HG02642 (cell line): ENCODE measurements at regions not wholly inside any gene's neighbourhood (a gene's known extent, or its start where the extent isn't known, plus 50 kb on each side); places are given as distances from the start of the nearest gene placed in this dataset.

Experiments used
- ATAC-seq: cut with Tn5 transposase; IDR thresholded peaks from one replicate; pipeline ENCODE4 v1.9.1; 2021; ENCODE audit warnings: mild to moderate bottlenecking; ENCODE audit not compliant: unreplicated experiment, poor library complexity

DNA sequence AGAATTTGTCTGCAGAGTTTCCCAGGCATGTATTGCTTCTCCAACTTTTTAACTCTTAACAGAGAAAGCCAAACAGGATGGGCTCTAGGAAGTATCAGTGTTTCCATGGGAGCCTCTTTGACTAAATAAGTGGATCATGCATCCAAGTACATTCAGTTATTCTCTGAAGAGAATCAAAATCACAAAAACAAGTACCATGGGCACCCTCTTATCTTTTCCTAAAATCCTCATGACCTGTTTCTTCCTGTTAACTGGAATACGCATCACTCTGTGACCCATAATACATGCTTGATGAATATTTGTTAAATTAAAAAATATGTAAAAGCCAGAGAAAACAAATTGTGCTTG is 186.9 kb upstream of the MGMT start:
- ATAC-seq = no peak

DNA sequence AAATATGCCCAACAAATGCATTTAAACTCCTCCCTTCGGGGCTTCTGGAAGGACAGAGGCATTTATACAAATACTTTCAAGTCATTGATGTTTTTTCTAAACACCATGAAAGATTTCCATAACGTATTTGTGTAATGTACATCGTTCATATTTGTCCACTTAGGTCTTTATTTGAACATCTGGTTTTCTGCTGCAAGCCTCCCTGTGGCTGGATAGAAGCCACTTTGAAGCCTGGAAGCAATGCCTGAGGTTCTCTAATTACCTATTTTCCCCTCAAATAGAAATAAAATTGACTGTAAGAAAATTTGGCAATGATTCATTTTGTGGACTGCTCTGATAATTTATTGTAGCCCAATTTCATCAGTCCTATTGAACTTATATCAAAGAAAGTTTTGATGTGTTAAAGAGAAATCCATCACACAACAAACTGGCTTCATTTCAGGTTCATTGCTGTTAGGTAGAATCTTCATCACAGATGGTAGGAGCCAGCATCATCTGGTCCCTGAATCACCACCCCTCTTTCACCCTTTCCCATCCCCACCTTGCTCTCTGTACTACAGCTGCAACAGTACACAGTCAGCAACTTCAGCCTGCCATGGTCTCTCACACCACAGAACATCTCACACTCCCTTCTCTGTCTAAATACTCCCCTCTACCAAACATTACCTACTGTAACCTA is 186.0 kb upstream of the MGMT start:
- no peak for ATAC-seq

DNA sequence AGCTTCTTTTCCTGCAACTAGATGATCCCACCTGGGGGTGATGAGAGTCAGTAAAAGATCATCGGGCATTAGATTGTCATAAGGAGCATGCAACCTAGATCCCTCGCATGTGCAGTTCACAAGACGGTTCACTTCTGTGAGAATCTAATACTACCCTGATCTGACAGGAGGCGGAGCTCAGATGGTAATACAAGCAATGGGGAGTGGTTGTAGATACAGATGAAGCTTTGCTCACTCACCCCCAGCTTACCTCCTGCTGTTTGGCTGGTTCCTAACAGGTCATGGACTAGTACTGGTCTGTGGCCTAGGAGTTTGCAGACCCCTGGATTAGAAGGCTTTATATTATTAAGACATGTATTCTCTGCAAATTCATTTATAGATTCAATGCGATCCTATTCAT is 181.6 kb upstream of the MGMT start:
- no peak for ATAC-seq

DNA sequence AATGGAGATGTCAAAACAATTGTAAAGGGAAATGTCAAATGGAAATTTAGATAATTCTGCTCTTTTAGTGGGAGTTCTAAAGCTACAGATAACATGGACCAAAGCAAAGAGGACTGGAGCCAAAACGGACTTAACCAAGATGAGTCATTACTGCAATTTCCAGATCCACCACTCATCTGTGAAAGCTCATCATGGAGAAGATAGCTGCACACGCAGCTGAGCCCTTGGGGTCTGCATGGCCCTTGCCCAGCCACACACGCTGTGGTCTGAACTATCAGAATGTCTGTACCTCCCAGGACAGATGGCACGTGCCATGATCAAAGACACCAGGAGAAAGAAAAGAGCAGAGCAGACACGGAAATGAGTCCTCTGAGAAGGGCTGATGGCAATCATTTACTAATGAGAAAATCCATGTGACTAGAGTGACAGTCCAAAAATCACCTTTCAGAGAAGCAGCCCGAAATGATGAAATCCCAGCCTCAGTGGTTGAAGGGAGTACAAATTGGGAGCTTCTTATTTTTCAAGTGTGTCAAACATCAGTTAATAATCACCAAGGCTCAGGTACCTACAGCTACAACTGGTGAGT is 177.9 kb upstream of the MGMT start:
- ATAC-seq = no peak

DNA sequence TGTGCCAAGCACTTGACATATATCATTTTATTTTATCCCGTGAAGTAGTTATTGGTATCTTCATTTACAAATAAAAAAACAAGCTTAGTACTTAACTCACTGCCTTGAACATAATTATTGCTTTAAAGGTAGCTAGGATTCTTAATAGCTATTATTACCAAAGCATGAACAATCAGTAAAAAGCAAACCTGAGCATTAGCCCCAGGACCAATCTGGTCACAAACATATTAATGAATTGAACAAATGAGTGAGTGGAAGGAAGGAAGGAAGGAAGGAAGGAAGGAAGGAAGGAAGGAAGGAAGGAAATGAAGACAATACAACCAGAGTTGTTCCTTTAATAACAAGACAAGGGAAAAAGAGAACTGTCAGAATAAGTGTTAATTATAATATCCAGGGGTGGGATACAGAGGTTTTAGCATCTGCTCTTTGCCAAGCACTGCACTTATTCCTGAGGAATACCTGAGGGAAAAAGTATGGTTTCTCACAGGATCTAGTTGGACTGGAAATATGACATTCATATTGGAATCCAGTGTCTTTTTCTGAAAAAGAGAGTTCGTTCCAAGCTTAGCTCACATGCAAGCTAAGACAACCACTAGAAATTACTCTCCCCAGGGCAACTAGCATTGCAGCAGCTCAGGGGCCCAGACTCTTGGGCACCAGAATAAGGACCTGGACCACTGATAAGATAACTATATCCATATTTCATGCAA is 172.9 kb upstream of the MGMT start:
- ATAC-seq = no peak

DNA sequence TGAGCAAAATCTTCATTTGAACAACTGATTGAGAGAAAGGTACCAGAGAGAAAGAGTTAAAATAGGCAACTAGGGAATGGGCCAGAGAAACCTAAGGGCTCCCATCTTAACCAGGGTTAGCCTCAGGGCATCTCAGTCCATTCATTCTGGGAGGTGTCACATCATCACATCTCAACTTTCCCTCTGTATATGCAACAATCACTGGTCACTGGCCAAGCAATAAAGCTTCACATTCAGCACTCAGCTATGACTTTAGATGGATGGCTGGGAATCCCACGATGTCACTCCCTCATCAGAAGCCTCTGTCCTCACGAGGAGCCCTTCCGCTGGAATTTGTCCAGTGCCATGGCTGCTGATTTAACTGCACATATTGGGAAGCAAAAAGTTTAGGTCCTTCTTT is 172.1 kb upstream of the MGMT start:
- no peak for ATAC-seq

DNA sequence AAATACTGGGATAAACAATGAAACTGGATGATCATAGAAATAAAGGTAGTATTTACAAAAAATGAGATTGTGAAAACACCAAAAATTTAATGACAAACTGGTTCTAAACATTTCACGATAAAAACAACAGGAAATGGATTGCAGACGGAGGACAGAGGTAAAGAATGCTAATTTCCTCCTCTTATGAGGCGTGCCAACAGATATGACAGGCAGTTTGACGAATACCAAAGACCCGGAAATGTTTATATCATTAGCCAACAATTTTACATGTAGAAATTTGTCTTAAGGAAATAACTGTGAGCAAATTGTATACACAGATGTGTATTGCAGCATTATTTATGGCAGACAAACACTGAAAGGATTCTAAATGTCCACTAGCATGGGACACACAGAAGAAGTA is 162.0 kb upstream of the MGMT start:
- ATAC-seq = no peak

DNA sequence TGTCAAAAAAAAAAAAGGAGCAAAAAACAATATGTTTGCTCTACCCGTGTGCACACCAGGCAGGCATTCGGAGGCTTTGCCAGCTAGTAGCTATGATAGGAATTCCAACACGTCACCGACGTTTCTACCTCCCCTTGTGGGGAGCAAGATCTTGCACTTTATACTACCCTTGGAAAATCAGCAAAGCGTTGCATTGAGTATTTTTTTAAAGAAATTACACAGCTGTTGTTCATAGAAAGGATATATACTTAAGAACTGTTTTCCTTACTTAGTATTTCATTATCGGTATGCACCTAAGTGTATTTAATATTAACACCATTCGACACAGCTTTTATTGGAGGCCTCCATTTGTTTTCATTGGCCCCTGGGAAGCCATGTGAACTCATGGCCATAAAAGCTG is 159.9 kb upstream of the MGMT start:
- ATAC-seq = no peak

DNA sequence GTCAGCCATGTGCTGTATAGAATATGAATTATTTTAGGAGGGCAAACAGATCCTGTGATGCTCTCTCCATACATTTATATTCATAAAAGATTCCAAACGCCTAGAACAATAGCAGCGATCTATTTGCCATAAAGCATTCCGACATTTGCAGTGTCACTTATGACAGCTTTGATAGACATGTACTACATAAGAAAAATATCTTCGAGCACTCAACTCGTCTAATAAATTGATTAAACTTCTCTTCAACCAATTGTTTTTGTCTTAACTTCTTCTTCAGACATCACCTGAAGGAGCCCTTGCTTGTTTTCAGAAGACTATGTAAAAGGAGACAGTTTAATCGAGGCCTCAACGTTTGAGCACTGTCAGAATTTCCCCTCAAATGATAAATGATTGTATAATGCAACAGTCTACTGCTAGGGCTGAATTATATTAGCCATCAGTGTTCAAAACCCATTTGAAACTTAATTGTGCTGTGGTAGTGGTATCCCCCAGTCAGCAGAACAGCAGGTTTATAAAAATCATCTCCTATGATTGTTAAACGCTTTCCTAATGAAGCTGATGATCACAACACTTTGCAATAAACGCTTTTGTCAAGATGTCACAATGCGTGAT is 158.0 kb upstream of the MGMT start:
- no peak for ATAC-seq

DNA sequence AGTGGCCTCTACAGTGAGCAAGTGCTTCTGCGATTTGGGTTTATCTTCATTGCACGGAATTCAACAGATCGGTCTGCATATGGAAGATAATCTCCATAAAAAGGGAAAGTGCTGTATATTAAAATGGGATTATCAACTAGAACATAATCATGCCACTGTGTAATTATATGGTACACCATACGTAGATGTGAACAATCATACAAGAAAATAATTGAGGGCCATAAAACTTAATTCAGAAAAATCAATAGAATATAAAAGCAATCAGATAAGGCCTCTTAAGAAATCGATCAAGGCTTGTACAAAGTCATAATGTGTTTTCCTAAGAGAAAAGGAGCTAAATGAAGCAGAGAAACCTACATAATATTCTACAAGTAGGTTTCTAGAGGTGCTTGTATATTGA is 157.5 kb upstream of the MGMT start:
- no peak for ATAC-seq

DNA sequence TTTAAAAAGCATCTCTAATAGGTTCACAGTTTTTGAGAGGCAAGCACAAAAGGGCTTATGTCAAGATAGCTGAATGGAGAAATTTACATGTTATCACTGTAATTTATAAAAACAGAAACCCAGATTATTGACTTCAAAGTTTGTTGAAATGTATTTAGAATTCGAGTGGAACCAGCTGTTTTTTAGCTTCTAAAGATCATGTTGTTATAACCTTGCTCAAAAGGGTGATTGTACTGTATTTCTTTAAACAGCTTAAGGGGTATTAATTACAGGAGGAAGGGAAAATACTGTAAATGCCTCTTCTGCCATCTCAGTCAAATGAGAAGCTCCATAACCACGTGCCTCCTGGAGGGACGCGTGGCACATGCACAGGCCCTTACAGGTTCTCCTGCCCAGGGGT is 156.2 kb upstream of the MGMT start:
- ATAC-seq = no peak

DNA sequence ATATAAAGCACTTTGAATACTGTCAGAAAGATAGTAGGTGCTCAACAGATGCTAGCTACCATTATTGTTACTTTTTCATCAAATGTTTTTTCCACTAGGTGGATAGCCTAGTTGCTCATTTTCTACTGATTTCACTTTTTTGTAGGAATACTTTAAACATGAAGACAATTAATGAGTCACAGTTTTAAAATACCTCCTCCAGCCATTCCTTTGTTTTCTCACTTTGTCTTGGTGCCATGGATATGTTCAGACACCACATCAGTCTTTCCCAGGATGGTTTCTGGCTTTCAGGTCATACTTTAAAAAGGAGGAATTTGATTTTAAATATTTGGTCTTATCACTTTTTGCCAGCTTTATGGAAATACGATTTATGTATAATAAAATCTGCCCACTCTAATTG is 147.1 kb upstream of the MGMT start:
- ATAC-seq = no peak

DNA sequence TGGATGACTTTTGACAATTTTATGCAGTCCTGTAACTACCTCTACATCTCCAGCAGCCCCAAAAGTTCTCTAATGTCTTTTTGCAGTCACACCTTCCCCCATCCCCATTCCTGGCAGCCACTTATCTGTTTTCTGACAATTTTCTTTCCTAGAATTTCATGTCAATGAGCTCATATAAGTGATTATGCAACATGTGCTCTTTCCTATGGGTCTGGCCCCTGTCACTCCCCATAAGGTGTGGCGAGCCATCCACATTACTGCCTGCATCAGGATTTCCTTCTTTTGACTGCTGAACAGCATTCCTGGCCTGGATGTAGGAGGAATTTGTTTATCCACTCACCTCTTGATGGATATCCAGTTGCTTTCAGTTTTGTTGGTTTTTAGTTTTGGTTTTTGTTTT is 146.7 kb upstream of the MGMT start:
- ATAC-seq = no peak

DNA sequence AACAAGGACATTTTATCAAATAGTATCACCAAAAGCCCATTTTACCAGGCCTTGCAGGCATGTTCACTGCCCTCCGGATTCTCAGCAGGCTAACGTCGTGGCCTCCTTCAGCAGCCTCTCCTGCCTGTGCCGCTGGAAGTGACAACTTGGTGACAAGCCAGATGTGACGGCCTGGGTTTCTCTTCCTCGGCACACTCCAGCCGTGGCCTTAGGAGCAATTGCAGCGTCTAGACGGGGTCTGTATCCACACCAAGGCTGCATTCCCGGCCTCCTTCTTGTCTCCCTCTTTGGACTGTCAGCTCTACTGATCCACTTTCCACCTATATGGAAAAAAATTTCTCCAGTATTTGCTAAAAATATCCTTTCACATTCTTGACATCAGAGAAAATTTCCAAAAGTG is 145.3 kb upstream of the MGMT start:
- ATAC-seq = no peak

DNA sequence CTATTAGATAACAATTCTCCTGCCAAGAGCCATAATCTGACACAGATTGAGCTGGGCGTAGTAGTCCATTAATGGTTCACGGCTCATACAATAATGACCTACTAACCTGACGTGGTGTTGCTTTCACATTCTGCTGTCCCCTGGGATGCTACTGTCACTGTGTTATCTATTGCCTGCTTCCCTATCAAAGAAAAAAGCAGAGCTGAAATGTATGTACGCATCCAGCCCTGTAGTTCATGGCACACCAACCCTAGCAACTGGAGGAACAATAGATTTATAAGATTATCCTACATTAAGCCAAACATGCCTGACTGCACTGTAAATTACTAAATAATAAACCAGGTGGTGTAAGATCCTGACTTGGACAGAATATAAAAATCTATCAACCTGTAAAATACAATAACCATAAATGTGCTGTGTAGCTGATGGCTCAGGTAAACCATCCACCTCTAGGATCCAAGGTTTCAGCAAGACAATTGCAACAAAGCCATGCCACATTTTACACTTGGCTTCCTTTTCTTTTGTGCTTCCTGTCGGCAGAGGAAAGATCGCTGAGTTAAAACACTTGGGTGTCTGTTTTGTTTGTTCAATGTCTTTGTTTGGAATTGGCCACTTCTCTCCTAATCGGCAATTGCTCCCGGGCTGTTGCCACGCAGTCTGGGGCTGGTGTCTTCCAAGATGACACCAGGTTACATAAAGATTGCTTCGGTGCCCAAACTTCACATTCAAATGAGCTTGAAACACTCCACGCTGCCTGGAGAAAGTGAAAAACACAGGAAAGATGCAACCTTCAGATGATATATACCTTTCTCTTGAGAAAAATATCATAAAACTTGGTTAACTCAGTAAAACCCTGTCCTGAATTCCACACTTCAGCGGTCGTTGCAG is 143.9 kb upstream of the MGMT start:
- no peak for ATAC-seq

DNA sequence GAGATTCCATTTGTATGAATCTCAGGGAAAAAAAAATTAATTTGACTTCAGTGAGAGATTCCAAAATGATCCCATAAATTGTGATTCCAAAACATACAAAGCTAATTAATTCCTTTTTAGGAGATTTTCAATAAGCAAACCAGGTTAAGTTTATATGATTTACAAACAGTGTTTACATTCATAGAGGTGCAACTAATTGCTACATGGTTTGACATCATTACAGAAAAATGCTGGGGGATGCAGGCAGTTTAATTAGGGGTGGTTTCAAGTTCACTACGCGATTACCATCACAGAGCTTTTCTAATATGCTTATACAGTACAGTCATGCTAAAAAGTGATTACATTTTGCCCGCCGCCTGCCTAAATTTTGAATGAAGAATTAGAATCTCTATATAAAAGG is 143.2 kb upstream of the MGMT start:
- no peak for ATAC-seq

DNA sequence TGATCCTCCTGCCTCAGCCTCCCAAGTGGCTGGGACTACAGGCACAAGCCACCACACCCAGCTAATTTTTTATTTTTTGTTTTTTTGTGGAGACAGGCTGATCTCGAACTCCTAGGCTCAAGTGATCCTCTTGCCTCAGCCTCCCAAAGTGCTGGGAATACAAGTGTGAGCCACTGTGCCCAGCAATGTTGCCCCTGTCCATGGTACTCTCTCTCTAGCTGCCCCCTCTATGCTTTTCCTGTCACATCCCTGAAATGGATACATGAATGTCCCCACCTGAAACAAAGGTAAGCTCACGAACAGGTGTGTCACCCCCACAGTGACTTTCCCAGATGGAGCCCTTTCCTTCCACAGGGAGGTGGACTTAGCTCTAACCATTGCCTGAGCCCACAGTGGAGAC is 141.1 kb upstream of the MGMT start:
- no peak for ATAC-seq

DNA sequence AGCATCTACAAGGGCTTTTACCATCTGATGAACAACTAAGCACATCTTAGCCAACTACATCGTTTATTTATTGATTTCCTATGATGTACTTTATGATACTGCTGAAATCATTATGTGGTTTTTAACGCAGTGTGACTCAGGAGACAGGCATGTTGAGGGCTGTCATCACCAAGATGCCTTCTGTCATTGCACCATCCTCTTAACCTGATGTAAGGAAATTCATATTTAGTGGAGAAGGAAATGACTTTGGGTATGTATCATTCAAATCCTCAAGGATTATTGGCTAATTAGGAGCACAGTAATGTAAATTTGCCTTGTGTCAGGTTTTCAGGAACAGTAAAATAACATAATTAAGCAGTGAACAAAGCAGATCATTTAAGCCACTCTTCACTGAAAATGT is 138.5 kb upstream of the MGMT start:
- ATAC-seq = no peak

DNA sequence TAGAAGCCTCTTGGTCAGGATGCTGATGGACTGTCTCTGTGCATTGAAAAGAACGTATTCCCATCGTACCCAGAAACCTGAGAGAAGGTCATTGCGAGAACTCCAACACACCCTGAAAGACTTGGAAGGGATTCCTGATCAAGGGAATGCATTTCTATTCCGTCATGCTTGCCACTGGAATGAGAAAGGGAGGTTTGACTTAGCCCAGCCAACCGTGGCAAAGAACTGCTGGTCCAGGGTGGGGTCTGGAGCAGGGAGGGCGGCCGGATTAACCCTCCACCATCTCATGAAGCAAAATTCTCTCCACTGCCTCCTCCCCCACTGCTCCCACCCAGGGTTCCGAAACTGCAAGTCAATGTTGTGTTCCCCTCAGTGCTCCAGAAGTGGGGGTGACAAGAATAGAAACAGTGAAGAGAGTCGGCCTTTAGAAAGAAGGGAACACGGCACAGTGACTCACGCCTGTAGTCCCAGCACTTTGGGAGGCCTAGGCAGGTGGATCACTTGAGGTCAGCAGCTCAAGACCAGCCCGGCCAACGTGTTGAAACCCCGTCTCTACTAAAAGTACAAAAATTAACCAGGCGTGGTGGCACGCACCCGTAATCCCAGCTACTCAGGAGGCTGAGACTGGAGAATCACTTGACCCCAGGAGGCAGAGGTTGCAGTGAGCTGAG is 137.5 kb upstream of the MGMT start:
- no peak for ATAC-seq

DNA sequence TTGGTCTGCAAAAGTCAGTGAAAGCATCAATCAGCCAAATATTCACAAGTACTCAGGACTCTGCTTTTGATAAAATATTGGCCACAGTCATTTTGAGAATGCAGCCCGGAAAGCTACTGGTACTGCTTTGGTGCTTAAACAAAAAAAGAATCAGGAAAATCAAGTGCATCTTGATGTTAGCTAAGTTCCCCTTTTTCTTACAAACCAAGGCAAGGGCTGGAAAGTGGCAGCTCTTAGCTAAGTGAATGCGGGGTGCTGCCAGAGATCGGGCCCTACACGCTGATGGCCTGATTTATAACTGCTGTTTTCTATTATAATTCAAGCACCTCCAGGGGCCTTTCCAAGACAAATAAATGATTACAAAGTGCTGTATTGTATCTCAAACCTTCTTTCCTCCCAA is 136.8 kb upstream of the MGMT start:
- ATAC-seq = no peak
